ENCODE measurements at regions not wholly inside any gene's neighbourhood (a gene's known extent, or its start where the extent isn't known, plus 50 kb on each side); places are given as distances from the start of the nearest gene placed in this dataset.
"Not testable (repeated sequence)": the region's sequence is repeated elsewhere in the genome, so short reads cannot be mapped to it uniquely, and the experiment has no call there.

GRCh38 chr3:103203441-103203840 is 768.6 kb downstream of the ZPLD1 start:
- no peak for DNase-seq

GRCh38 chr3:103210583-103210982 is 775.8 kb downstream of the ZPLD1 start:
- DNase-seq = no peak

DNA sequence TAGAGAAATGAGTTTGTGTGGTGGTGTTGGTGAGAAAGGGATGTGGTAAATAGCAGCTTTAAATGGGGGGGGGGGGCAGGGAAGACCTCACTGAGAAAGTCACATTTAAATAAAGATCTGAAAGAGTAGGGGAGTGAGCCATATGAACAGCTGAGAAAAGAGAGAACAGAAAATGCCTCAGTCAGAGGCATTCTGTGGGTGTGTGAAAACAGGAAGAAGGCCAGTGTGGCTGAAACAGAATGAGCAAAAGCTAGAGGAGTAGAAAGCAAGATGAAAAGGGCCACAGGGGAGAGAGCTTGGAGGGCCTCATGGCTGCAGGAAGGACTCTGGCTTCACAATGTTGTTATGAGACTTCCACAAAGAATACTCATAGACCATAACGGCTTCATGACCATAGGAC is 783.3 kb downstream of the ZPLD1 start:
- no peak for DNase-seq

- no peak for DNase-seq
These were observed 784.0 kb downstream of the ZPLD1 start for GRCh38 chr3:103218793-103219192.

GRCh38 chr3:103227651-103228050 is 792.8 kb downstream of the ZPLD1 start:
- no peak for DNase-seq

DNA sequence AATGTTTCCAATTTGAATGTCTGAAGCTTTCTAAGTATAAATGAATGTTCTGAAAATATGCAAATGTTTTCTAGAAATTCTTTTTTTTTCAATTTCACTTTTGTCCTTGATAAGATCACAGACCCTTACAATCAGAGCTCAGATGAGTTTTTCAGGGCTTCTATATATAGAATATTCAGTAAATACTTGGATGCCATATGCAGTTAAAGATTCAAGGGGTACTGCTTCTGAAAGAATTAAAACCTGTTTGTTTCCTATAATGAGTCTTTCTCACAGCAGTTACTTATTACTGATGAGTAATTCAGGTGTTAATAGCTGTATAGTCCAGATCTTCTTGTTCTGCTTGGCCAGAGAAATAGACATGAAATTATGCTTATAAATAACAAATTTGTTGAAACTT is 812.6 kb downstream of the ZPLD1 start:
- DNase-seq = no peak

DNA sequence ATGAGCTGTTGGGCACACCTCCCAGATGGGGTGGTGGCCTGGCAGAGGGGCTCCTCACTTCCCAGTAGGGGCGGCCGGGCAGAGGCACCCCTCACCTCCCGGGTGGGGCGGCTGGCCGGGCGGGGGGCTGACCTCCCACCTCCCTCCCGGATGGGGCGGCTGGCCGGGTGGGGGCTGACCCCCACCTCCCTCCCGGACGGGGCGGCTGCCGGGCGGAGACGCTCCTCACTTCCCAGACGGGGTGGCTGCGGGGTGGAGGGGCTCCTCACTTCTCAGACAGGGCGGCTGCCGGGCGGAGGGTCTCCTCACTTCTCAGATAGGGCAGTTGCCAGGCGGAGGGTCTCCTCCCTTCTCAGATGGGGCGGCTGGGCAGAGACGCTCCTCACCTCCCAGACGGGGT is 820.0 kb downstream of the ZPLD1 start:
- not testable (repeated sequence) for DNase-seq

DNA sequence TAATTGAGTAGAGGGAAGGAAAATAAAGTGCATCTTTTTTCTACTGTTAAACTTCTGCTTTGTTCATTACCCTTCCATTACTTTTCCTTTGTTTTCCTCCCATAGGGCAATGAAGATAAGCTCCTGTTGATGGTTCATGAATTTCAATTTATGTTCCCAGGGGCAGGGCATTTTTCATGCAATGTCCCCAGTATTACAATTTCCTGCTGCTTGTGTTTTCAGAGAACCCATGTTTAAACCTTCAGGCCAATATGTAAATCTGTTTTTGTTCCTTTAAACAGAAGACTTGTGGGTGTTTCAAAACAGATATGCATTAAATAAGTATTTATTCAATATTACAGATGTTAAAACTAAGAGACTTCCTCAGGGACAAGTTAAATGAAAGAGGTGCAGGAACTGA is 834.5 kb downstream of the ZPLD1 start:
- no peak for DNase-seq

- no peak for DNase-seq
These were observed 836.8 kb downstream of the ZPLD1 start for GRCh38 chr3:103271575-103271974.

- no peak for DNase-seq
These were observed 861.3 kb downstream of the ZPLD1 start for GRCh38 chr3:103295974-103296570.

DNA sequence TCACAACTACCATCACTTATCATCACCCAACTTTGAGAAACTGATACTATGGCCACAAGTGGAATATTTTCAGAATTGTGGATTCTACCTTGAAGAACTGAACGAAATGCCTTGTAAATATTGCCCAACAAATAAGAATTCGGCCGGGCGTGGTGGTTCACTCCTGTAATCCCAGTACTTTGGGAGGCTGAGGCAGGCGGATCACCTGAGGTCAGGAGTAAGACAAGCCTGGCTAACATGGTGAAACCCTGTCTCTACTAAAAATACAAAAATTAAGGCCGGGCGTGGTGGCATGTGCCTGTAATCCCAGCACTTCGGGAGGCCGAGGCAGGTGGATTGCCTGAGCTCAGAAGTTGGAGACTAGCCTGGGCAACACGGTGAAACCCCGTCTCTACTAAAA is 862.7 kb downstream of the ZPLD1 start:
- DNase-seq = not testable (repeated sequence)

DNA sequence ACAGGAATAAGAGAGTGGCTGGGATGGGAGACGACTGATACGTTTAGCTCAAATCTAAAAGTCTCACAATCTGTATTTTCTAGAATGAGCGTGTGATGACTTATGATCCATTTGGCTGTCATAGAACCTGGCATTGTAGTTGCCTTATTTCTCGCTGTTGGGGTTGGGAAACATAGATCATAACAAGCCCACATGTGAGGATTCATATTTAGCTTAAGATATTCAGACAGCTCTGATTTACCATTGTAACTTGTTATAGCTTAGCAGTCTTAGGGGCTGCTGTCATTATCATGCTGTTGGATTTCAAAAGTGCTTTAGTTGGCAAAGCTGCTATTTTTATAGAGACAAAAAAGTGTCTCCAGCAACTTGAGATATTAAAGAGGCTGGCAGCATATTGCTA is 871.3 kb downstream of the ZPLD1 start:
- DNase-seq = no peak

DNA sequence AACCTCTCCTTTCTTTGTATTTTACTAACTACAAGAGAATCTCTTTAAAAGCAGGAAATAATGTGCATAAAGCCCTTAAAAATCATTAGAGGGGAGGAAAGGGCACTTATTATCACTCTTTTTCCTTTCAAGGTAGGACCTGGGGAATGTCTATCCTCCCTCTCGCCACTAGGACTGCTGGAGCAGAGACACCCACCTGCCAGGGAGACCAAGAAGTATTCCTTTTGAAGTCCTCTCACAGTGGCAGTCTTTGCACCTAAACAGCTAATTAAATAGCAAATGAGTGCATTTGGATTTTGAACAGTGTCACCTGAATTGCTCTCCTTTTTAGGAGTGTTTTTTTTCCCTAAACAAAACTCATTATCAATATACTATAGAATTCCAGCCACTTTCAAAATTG is 874.1 kb downstream of the ZPLD1 start:
- DNase-seq = no peak

- DNase-seq = no peak
These were observed 885.1 kb downstream of the ZPLD1 start for GRCh38 chr3:103319912-103320311.

DNA sequence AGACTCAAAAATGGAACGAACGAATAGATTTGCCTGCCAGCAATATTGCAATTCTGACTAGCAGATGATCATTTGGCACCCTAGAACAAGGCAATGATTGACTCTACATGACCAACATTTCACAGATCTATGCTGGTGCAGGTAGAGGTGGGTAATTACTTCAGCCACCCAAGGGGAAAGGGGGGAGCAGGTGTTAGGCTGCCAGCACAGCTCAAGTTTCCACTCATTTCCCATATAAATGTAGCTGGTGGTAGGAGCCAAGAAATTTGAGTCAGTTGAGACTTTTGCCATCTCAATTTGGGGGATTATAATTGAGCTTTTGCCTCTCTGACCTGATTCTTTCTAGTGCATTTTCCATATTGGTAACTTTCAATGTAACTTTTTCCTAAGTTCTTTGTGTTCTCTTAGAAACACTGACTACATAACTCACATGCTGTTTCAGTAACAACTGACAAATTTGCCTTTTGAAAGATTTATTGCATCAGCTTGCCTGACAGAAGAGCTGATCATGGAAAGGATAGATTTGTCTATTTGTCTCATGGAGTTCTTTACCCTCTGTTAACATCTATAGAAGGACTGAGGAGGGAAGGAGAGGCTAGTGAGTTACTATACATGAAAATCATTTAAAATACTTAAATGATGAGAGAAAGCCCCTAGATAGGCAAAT is 902.5 kb downstream of the ZPLD1 start:
- DNase-seq = no peak

- no peak for DNase-seq
These were observed 906.3 kb downstream of the ZPLD1 start for GRCh38 chr3:103341078-103341606.

GRCh38 chr3:103342205-103342731 is 907.5 kb downstream of the ZPLD1 start:
- no peak for DNase-seq

DNA sequence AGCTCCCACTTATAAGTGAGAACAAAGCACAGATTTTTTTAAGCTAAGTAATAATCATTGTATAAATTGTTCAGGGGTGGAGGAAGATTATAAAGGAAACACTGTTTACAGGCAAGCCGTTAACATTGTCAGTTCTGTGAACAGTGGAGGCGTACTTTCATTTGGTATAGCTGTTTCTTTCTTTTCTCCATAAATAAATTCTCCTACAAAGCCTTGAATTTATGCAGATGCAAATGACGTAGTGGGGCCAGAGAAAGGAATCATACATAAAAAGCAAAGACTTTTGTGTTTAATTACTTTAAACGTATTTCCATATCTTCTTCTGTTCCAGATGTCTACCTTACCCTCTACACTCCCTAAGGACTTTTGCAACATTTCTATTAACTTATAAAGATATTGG is 914.9 kb downstream of the ZPLD1 start:
- DNase-seq = no peak

GRCh38 chr3:103365467-103365866 is 930.7 kb downstream of the ZPLD1 start:
- no peak for DNase-seq

DNA sequence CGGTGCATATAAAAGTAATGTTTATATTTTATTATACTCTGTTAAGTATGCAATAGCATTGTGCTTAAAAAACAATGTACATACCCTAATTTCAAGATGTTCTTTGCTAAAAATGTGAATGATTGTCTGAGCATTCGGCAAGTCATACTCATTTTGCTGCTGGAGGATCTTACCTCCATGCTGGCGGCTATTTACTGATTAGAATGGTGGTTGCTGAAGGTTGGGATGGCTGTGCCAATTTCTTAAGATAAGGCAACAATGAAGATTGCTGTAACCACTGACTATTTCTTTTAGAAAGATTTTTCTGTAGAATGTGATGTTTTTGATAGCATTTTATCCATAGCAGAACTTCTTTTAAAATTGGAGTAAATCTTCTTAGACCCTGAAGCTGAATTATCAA is 932.7 kb downstream of the ZPLD1 start:
- DNase-seq = no peak

- no peak for DNase-seq
These were observed 936.6 kb downstream of the ZPLD1 start for GRCh38 chr3:103371411-103371810.

DNA sequence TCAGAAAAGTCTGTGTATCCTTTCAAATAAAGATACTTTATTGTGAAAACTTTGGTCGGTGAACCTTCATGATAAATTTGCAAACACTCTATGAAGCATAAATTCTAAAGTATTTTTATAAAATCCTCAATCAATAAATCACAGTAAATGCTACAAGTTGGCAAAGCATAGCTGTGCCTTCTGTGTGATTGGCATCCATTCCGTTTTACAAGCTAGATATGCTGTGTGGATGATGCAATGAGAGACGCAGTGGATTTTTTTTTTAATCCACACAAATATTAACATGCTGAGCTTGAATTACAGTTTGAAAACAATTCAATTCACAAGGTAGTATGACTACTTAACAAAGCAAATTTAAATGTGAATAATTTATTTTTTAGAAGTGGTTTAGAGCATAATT is 937.2 kb downstream of the ZPLD1 start:
- DNase-seq = no peak

DNA sequence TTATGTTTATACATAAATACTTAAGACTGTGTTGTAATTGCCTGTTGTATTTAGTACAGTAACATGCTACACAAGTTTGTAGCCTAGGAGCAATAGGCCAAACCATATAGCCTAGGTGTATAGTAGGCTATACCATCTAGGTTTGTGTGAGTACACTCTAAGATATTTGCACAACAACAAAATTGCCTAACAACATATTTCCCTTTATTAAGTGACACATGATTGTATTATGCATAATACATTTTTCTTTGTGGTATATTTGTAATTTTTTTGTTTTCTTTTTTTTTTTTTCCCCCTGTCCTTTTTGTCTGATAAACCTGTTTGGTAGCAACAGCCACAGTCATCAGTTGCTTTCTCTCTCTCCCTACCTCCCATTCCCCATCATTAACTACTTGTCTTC is 945.6 kb downstream of the ZPLD1 start:
- DNase-seq = no peak

- DNase-seq = no peak
These were observed 946.7 kb downstream of the ZPLD1 start for GRCh38 chr3:103381296-103382079.

Measured in GOT3 (cell line).